CD8-positive, alpha-beta memory T cell (primary cell): ENCODE measurements at regions not wholly inside any gene's neighbourhood (a gene's known extent, or its start where the extent isn't known, plus 50 kb on each side); places are given as distances from the start of the nearest gene placed in this dataset.
"Not testable (repeated sequence)": the region's sequence is repeated elsewhere in the genome, so short reads cannot be mapped to it uniquely, and the experiment has no call there.

Experiments used
- CTCF ChIA-PET: fragments of 350-600 bp; sonication (Branson Sonifier 250); formaldehyde crosslinking; loops from one replicate; lab custom pipeline; 2021; ENCODE audit warnings: antibody characterized with exemption; lab: Charles Lee
- POLR2A ChIA-PET: fragments of 350-600 bp; sonication (Branson Sonifier 250); formaldehyde crosslinking; loops from one replicate; lab custom pipeline; 2021; ENCODE audit warnings: antibody characterized with exemption; lab: Charles Lee
- DNase-seq, 5 donors: peaks; one replicate each; pipeline versions ENCODE4 v3.0.0 to v3.0.0-alpha.2; 2020 to 2022; ENCODE audit warnings: mixed read lengths in 1 of 5
- H3K27ac ChIP-seq: one replicate; pipeline ENCODE4 v1.7.0; 2013; ENCODE audit warnings: low read depth, mild to moderate bottlenecking, low read length, moderate library complexity
- H3K27me3 ChIP-seq: 2 replicates; pipeline ENCODE4 v1.7.0; 2013; ENCODE audit warnings: low read length, mild to moderate bottlenecking; ENCODE audit not compliant: insufficient read depth, poor library complexity, severe bottlenecking
- H3K36me3 ChIP-seq: 2 replicates; pipeline ENCODE4 v1.7.0; 2013; ENCODE audit warnings: mild to moderate bottlenecking, low read length, moderate library complexity; ENCODE audit not compliant: insufficient read depth
- H3K4me1 ChIP-seq: 2 replicates; pipeline ENCODE4 v1.7.0; 2013; ENCODE audit warnings: mild to moderate bottlenecking, low read length, moderate library complexity; ENCODE audit not compliant: insufficient read depth
- H3K4me3 ChIP-seq: 2 replicates; pipeline ENCODE4 v1.7.0; 2013; ENCODE audit warnings: mild to moderate bottlenecking, low read length
- H3K9me3 ChIP-seq: 2 replicates; pipeline ENCODE4 v1.7.0; 2013; ENCODE audit warnings: mild to moderate bottlenecking, low read length
- H3K27ac Mint-ChIP-seq, 8 donors: one replicate each; pipeline ENCODE4 v1.8.0; 2020 to 2021; ENCODE audit warnings: mixed read lengths in 8 of 8, mild to moderate bottlenecking in 6 of 8, inconsistent platforms in 3 of 8, moderate library complexity in 3 of 8
- H3K27me3 Mint-ChIP-seq, 2 donors: one replicate each; pipeline ENCODE4 v1.8.0; 2020 to 2021; ENCODE audit warnings: mixed read lengths in 2 of 2, mild to moderate bottlenecking in 1 of 2, moderate library complexity in 1 of 2
- H3K36me3 Mint-ChIP-seq, 3 donors: one replicate each; pipeline ENCODE4 v1.8.0; 2020 to 2021; ENCODE audit warnings: mixed read lengths in 3 of 3, inconsistent platforms in 1 of 3, mild to moderate bottlenecking in 1 of 3
- H3K4me1 Mint-ChIP-seq, 3 donors: one replicate each; pipeline ENCODE4 v1.8.0; 2020 to 2021; ENCODE audit warnings: mixed read lengths in 3 of 3, inconsistent platforms in 1 of 3, mild to moderate bottlenecking in 1 of 3
- H3K4me3 Mint-ChIP-seq, 7 donors: one replicate each; pipeline ENCODE4 v1.8.0; 2020 to 2021; ENCODE audit warnings: mixed read lengths in 7 of 7, mild to moderate bottlenecking in 6 of 7, moderate library complexity in 4 of 7, inconsistent platforms in 2 of 7
- H3K9me3 Mint-ChIP-seq, 5 donors: one replicate each; pipeline ENCODE4 v1.8.0; 2020 to 2022; ENCODE audit warnings: mixed read lengths in 5 of 5, mild to moderate bottlenecking in 3 of 5, moderate library complexity in 2 of 5, inconsistent platforms in 1 of 5

- H3K4me3 ChIP-seq, H3K27ac ChIP-seq, H3K27me3 Mint-ChIP-seq, H3K4me3 Mint-ChIP-seq, H3K27ac Mint-ChIP-seq, H3K4me1 ChIP-seq, H3K9me3 ChIP-seq, DNase-seq, POLR2A ChIA-PET, H3K36me3 Mint-ChIP-seq, H3K36me3 ChIP-seq, CTCF ChIA-PET, H3K27me3 ChIP-seq, H3K4me1 Mint-ChIP-seq: not testable (repeated sequence)
- peaks cover 0 to 27% (median 9%) of the 10 kb centered on the region in 5 donors for H3K9me3 Mint-ChIP-seq
These were observed 100.7 kb upstream of the KLHL1 start for GRCh38 chr13:70208968-70209367.

- Histone ChIP-seq H3K36me3 (no peaks in the 10 kb centered on the region), H3K27me3 (no peaks in the 10 kb centered on the region), H3K9me3 (no peaks in the 10 kb centered on the region), H3K4me1 (no peaks in the 10 kb centered on the region), H3K4me3 (no peak overlapping the region), H3K27ac (no peak overlapping the region)
- no peaks in the 10 kb centered on the region for H3K36me3 Mint-ChIP-seq
- H3K27ac Mint-ChIP-seq = no peak overlapping the region
- H3K27me3 Mint-ChIP-seq = no peaks in the 10 kb centered on the region
- no peak for DNase-seq
- ChIA-PET CTCF (no interaction called here), POLR2A (no interaction called here)
- H3K4me3 Mint-ChIP-seq = no peak overlapping the region
- H3K9me3 Mint-ChIP-seq = peaks cover 0 to 18% (median 6%) of the 10 kb centered on the region in 5 donors
- no peaks in the 10 kb centered on the region for H3K4me1 Mint-ChIP-seq
These were observed 98.4 kb upstream of the KLHL1 start for GRCh38 chr13:70206671-70207070.

- Mint-ChIP-seq H3K4me3 (no peak overlapping the region), H3K36me3 (no peaks in the 10 kb centered on the region), H3K27me3 (no peaks in the 10 kb centered on the region), H3K4me1 (no peaks in the 10 kb centered on the region), H3K27ac (no peak overlapping the region), H3K9me3 (peaks cover 0 to 21% (median 0%) of the 10 kb centered on the region in 5 donors)
- Histone ChIP-seq H3K27ac (no peak overlapping the region), H3K36me3 (no peaks in the 10 kb centered on the region), H3K4me1 (no peaks in the 10 kb centered on the region), H3K4me3 (no peak overlapping the region), H3K9me3 (no peaks in the 10 kb centered on the region), H3K27me3 (no peaks in the 10 kb centered on the region)
- DNase-seq = no peak
- POLR2A ChIA-PET = no interaction called here
- CTCF ChIA-PET = no interaction called here
These were observed 95.5 kb upstream of the KLHL1 start for GRCh38 chr13:70203661-70204229.

GRCh38 chr13:70191034-70191433, 82.8 kb upstream of the KLHL1 start:
- no peak overlapping the region for H3K4me3 Mint-ChIP-seq
- H3K4me3 ChIP-seq = no peak overlapping the region
- no peak overlapping the region for H3K27ac Mint-ChIP-seq
- H3K27me3 Mint-ChIP-seq = no peaks in the 10 kb centered on the region
- H3K4me1 Mint-ChIP-seq = no peaks in the 10 kb centered on the region
- H3K9me3 ChIP-seq = no peaks in the 10 kb centered on the region
- no peaks in the 10 kb centered on the region for H3K4me1 ChIP-seq
- no peak overlapping the region for H3K27ac ChIP-seq
- H3K36me3 Mint-ChIP-seq = no peaks in the 10 kb centered on the region
- H3K27me3 ChIP-seq = no peaks in the 10 kb centered on the region
- ChIA-PET CTCF (no interaction called here), POLR2A (no interaction called here)
- H3K9me3 Mint-ChIP-seq = peaks cover 5 to 18% (median 11%) of the 10 kb centered on the region in 5 donors
- DNase-seq = no peak
- H3K36me3 ChIP-seq = no peaks in the 10 kb centered on the region

GRCh38 chr13:70189981-70190380, 81.7 kb upstream of the KLHL1 start:
- Mint-ChIP-seq H3K9me3 (peaks cover 2 to 18% (median 6%) of the 10 kb centered on the region in 5 donors), H3K4me3 (no peak overlapping the region), H3K27me3 (no peaks in the 10 kb centered on the region), H3K36me3 (no peaks in the 10 kb centered on the region), H3K27ac (no peak overlapping the region), H3K4me1 (no peaks in the 10 kb centered on the region)
- Histone ChIP-seq H3K4me3 (no peak overlapping the region), H3K4me1 (no peaks in the 10 kb centered on the region), H3K36me3 (no peaks in the 10 kb centered on the region), H3K27ac (no peak overlapping the region), H3K9me3 (no peaks in the 10 kb centered on the region), H3K27me3 (no peaks in the 10 kb centered on the region)
- POLR2A ChIA-PET = no interaction called here
- no peak for DNase-seq
- CTCF ChIA-PET = no interaction called here

- Mint-ChIP-seq H3K9me3 (peaks cover 0 to 18% (median 2%) of the 10 kb centered on the region in 5 donors), H3K27me3 (no peaks in the 10 kb centered on the region), H3K4me3 (no peak overlapping the region), H3K27ac (no peak overlapping the region), H3K36me3 (no peaks in the 10 kb centered on the region), H3K4me1 (no peaks in the 10 kb centered on the region)
- no peak overlapping the region for H3K4me3 ChIP-seq
- no peaks in the 10 kb centered on the region for H3K9me3 ChIP-seq
- H3K27me3 ChIP-seq = no peaks in the 10 kb centered on the region
- POLR2A ChIA-PET = no interaction called here
- CTCF ChIA-PET = no interaction called here
- no peaks in the 10 kb centered on the region for H3K36me3 ChIP-seq
- H3K4me1 ChIP-seq = no peaks in the 10 kb centered on the region
- H3K27ac ChIP-seq = no peak overlapping the region
- no peak for DNase-seq
These were observed 80.3 kb upstream of the KLHL1 start for GRCh38 chr13:70188567-70188966.

- no peaks in the 10 kb centered on the region for H3K4me1 ChIP-seq
- Mint-ChIP-seq H3K4me1 (no peaks in the 10 kb centered on the region), H3K36me3 (no peaks in the 10 kb centered on the region), H3K27ac (no peak overlapping the region), H3K4me3 (no peak overlapping the region), H3K27me3 (no peaks in the 10 kb centered on the region), H3K9me3 (peaks cover 0 to 9% (median 1%) of the 10 kb centered on the region in 5 donors)
- ChIA-PET CTCF (no interaction called here), POLR2A (no interaction called here)
- H3K9me3 ChIP-seq = no peaks in the 10 kb centered on the region
- H3K36me3 ChIP-seq = no peaks in the 10 kb centered on the region
- no peaks in the 10 kb centered on the region for H3K27me3 ChIP-seq
- no peak for DNase-seq
- H3K27ac ChIP-seq = no peak overlapping the region
- no peak overlapping the region for H3K4me3 ChIP-seq
These were observed 74.8 kb upstream of the KLHL1 start for GRCh38 chr13:70183041-70183440.
